ENCODE measurements at regions not wholly inside any gene's neighbourhood (a gene's known extent, or its start where the extent isn't known, plus 50 kb on each side); places are given as distances from the start of the nearest gene placed in this dataset.
A peak's percentile ranks its signal among the peaks of the same experiment; 100 is the strongest.

DNA sequence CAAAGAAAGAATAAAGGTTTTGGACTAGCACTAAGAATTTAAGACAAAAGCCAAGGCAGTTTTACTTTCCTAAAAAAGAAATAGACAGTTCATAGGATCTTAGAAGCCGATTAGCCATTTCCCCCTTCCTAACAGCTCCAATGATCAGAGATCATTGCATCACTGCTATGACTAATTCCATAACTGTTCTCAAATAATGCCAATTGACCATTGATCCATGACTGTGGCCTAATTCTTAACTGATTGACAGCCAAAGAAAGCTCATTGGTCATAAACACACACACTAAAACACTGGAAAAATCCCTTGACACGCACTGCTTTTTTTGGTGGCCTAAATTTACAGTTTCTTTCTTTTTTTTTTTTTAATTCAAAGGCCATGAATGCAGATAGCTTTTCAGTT, 345.0 kb upstream of the ACVR2A start:
- no peak for ATAC-seq

GRCh38 chr2:147495734-147496133, 349.1 kb upstream of the ACVR2A start:
- ATAC-seq, result no peak

DNA sequence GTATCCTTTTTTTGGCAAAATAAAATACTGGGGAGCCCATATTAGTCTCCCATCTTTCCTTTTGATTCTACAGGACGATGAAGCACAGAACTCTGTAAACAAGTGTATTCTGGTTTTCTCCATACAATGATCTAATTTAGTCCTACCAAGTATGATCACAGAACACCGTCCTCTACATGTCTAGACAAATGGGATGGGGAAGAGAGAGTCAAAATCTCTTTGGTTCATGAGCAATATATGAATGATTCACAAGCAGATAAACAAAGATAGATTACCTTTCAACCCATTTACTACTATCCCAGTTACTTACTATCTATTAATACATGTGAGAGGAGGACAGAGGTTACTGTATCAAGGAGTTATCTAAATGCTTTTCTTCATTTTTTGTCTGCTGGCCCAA, 352.4 kb upstream of the ACVR2A start:
- no peak for ATAC-seq

GRCh38 chr2:147491506-147491905, 353.3 kb upstream of the ACVR2A start:
- ATAC-seq, result no peak

DNA sequence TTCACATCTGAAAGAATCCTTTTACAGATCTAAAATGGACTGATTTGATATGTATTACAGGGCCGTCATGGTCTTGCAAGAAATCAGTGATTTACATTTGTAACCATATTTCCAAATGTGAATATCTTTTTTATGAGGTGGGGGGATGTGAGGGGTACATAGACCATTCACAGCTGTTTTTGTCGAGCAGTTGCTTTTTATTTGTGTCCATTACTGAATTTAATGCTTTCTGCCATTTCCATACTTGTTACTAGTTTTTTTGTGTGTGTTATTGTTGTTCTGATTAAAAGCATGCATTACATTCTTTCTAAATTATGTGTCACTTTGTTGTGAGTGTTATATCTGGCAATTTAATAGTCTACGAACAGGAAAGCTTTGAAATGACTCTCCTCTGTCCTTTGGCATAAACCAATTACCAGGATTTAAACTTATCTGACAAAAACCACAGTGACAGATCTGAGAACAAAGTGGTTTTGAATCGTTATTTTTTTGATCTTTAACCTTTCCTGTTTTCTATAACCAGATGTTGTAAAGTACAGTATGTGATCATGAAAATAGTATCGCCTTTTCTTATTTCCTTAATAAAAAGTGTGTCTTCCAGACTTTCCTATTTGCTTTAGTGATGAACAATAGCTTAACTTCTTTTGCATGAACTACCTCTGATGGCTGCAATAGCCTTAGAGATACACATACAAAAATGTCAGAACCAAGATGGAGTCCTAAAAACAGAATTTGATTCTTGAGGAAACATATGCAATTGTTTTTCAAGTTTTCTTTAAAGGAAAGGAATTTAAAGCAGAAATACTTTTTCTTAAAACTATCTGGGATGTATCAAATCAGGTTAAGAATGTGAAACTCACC, 354.2 kb upstream of the ACVR2A start:
- peak in 1 of 2 donors; percentile 53 for ATAC-seq

- ATAC-seq, result no peak
Measured at GRCh38 chr2:147488472-147488871, 356.4 kb upstream of the ACVR2A start.

DNA sequence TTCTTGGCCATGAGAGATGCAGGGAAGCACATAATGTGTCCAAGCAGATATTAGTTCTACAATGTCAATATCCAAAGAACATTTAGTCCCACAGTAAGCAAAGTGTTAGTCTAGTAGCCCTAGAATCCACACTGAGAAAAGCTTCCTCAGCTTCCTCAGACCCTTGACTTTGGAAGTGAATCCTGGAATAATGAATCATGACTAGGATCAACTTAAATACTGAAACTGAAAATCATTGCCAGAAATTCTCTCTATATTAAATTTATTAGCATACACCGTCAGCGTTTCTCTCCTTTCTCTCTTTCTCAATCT, 356.9 kb upstream of the ACVR2A start:
- no peak for ATAC-seq

GRCh38 chr2:147487286-147487977, 357.4 kb upstream of the ACVR2A start:
- ATAC-seq, result no peak

GRCh38 chr2:147485210-147485851, 359.5 kb upstream of the ACVR2A start:
- ATAC-seq, result no peak

DNA sequence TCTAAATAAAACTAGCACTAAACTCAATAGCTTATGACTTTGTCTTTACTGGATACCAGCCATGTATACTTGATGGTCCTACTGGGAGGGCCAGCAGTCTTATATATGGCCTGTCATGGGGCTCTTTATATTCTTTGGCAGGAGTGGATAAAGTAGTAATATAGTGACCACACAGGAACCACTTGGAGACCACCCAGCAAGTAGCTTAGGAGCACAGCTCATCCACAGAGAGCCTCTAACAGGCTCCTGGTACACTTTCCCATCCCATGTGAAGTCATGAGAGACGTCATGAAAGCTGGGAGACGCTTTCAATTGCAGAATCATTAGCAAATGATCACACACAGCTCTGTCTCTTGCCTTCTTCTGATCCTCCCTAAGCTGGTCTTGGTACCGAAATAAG, 360.9 kb upstream of the ACVR2A start:
- no peak for ATAC-seq

DNA sequence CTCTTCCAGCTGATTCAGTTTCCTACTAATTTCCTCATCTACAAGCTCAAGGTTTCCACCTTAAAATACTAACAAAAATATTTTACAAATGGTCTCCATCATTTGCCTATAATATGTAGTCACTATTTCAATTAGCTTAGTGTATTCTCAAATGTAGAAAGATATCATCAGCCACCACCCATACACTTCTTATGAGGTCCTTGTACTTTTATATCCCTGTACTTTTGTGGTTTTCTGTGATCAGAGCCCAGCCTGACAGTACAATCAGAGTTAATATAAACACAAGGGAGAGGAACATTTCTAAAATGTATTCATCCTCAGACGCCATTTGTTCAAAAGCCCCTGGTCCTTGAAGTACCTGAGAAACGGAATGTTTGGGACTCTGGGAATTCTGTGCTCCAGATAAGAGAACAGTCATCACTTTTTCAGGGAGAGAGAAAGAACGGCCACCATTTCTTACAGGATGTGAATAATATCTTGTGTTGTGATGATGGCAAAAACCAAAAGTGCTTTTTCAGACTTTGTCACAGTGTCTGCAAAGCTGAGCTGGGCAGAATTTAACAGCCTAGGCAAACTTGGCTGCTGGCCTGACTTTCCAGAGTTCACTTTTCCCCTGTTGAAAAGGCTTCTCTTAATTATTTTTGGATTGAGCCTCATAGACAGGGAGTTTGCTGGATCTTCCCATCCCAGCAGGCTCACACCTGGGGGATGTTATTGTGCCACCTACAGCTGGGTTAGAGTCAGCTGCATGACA, 361.7 kb upstream of the ACVR2A start:
- no peak for ATAC-seq

DNA sequence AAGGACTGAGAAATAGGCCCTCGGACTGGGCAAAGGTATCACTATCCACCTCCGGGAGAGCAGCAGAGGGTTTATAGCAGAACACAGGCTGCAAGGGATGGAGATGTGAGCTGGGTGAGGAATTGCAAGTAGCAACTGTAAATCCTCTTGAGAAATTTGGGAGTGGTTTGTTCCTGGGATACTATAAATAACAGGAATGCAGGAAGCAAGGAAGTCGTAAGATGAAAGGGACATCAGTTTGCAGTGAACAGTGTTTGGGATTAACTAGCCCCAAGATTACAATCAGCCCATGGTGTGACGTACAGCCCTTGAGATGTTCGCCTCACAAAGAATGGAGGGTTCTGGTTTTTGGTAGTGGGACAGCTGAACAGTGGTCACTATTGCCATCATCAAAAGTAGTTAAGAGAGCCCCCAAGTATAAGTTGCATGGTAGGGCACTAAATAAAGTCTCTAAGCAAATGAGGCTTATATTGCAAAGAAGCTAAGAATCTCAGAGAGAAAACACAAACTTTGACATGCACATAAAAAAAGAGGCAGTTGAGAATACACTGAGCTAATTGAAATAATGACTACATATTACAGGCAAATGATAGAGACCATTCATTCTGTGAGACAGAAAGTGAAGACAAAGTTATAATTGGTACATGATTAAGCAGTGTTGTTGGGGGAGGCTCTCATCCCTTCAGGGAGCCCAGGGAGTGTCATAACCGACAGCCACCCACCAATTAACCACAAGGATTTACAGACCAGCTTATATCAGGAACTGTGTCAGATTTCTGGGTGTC, 362.5 kb upstream of the ACVR2A start:
- ATAC-seq, result no peak

DNA sequence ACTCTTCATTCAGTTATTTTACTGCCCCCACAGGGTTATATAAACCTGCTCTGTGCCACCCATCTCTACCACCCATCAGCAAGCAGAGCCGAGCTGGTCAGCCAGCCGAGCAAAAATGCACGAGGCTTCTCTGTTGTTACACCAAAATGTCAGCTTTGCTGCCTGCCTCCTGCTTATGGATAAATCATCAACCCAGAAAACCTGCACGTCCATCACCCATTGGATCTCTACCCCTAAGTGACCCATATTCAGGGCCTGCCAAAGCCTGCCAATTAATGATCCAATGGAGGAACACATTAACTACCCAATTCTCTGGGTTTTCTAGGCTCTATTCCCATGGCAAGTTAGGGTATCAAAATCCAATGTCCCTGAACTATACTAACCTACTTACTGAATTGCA, 365.5 kb upstream of the ACVR2A start:
- no peak for ATAC-seq

GRCh38 chr2:147473075-147473474, 371.8 kb upstream of the ACVR2A start:
- no peak for ATAC-seq

- no peak for ATAC-seq
Measured at GRCh38 chr2:147471126-147471525, 373.7 kb upstream of the ACVR2A start.

- no peak for ATAC-seq
Measured at GRCh38 chr2:147469471-147469870, 375.4 kb upstream of the ACVR2A start.

DNA sequence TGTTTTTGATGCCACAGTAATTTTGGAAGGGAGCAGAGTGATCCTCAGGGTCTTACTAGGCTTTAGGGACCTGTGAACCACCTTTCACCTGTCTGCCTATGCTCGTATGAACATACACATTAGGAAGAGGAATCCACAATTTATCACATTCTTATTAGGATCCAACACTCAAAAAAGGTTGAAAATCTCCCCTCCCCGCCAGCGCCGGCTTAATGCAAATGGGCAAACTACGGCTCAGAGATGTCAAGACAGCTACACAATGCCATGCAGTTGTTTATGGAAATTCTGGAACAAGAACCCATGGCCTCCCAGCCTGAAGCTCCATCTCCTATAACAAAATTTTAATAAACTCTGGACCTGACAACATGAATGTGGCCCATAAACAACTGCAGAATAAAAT, 375.9 kb upstream of the ACVR2A start:
- no peak for ATAC-seq

- ATAC-seq, result no peak
Measured at GRCh38 chr2:147468349-147468748, 376.5 kb upstream of the ACVR2A start.

DNA sequence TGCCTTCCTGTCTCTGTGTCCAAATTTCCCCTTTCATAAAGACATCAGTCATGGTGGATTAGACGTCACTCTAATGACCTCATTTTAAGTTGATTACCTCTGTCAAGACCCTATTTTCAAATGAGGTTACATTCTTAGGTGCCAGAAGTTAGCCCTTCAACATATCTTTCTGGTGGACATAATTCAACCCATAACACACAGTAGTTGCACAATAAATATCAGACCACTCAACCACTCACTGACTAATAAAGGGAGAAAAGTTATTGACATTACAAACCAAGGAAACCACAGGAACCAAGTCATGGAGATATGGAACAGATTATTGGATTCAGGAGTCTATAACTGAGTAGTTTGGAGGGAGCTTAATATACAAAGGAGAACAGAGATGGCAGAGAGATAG, 377.4 kb upstream of the ACVR2A start:
- ATAC-seq, result no peak

GRCh38 chr2:147464737-147465357, 380.0 kb upstream of the ACVR2A start:
- peak; percentile 32 to 51 for ATAC-seq

GRCh38 chr2:147463881-147464520, 380.8 kb upstream of the ACVR2A start:
- no peak for ATAC-seq
